ENCODE measurements at regions not wholly inside any gene's neighbourhood (a gene's known extent, or its start where the extent isn't known, plus 50 kb on each side); places are given as distances from the start of the nearest gene placed in this dataset.

- Histone ChIP-seq H3K36me3 (ENCODE audit: control insufficient read depth in 1 of 2, insufficient read depth in 2 of 2, low read length in 2 of 2) (no peaks in the 10 kb centered on the region), H4K20me1 (ENCODE audit: insufficient read depth) (no peaks in the 10 kb centered on the region; the same call in 1 of the 2 replicates), H3K4me3 (replicated peaks in 1 of 2; ENCODE audit: low read depth in 1 of 2, low read length in 2 of 2) (no peak overlapping the region), H3K79me2 (ENCODE audit: insufficient read depth, low read length) (no peaks in the 10 kb centered on the region), H3K4me1 (ENCODE audit: control insufficient read depth in 1 of 2, insufficient read depth in 2 of 2, low read length in 2 of 2) (no peaks in the 10 kb centered on the region), H3K4me2 (ENCODE audit: low read length) (no peak overlapping the region), H3K27ac (ENCODE audit: low read depth, low read length) (no peak overlapping the region), H3K9me3 (ENCODE audit: control insufficient read depth in 1 of 2, insufficient read depth in 1 of 2, low read depth in 1 of 2, low read length in 2 of 2) (no peaks in the 10 kb centered on the region), H3K9me2 (ENCODE audit: insufficient read depth) (no peaks in the 10 kb centered on the region), H3K27me3 (ENCODE audit: insufficient read depth, low read length) (peaks cover 41% of the 10 kb centered on the region), H3K9ac (ENCODE audit: low read length) (no peak overlapping the region), H2AFZ (ENCODE audit: low read depth, low read length, poor library complexity, severe bottlenecking) (no peak overlapping the region)
- ChIA-PET POLR2A (no interaction called here), CTCF (no interaction called here), RAD21 (ENCODE audit: low non-redundant PET in 1 of 2, low total read pairs in 2 of 2, uncharacterized antibody in 2 of 2, unreplicated experiment in 2 of 2) (no interaction called here)
- TF ChIP-seq EZH2phosphoT487 (IDR thresholded peaks at IDR 0.05; ENCODE audit: borderline replicate concordance) (no peak), ZBTB33 (IDR thresholded peaks at IDR 0.05; ENCODE audit: extremely low read depth, insufficient replicate concordance, low read length) (no peak), REST (IDR thresholded peaks at IDR 0.05; ENCODE audit: low read depth) (no peak), RAD21 (IDR thresholded peaks at IDR 0.05; ENCODE audit: low read depth) (no peak), SP1 (IDR thresholded peaks at IDR 0.05; ENCODE audit: low read depth) (no peak), CEBPB (IDR thresholded peaks at IDR 0.05; ENCODE audit: low read depth) (no peak), POLR2AphosphoS5 (IDR thresholded peaks at IDR 0.05; ENCODE audit: low read depth, low read length) (no peak), TCF7L2 (IDR thresholded peaks at IDR 0.05; ENCODE audit: borderline replicate concordance, extremely low read depth, insufficient read depth, insufficient read length) (no peak), SIN3A (IDR thresholded peaks at IDR 0.05; ENCODE audit: low read depth) (no peak)
- DNase-seq (ENCODE audit: low read depth, low spot score) (no peak), ATAC-seq (no peak)
- no TSS peak for BruUV-seq (replicated peaks)
- intact Hi-C loops (cut with micrococcal nuclease) = no loop called here
Measured at GRCh38 chr11:112901924-112902323, 59.3 kb upstream of the NCAM1 start.

All from HCT116 (cell line).